ENCODE measurements at regions not wholly inside any gene's neighbourhood (a gene's known extent, or its start where the extent isn't known, plus 50 kb on each side); places are given as distances from the start of the nearest gene placed in this dataset.

GRCh38 chr14:32022938-32023466 is 54.1 kb upstream of the ARHGAP5 start:
- DNase-seq (ENCODE audit: low spot score), result no peak

- no peak for DNase-seq (ENCODE audit: low spot score)
Observed at GRCh38 chr14:32023540-32023939, 53.6 kb upstream of the ARHGAP5 start.

GRCh38 chr14:32027255-32027939 is 49.7 kb upstream of the ARHGAP5 start:
- no peak for DNase-seq (ENCODE audit: low spot score)
